ENCODE measurements at regions not wholly inside any gene's neighbourhood (a gene's known extent, or its start where the extent isn't known, plus 50 kb on each side); places are given as distances from the start of the nearest gene placed in this dataset.

GRCh38 chr12:132439333-132439904 is 50.5 kb upstream of the FBRSL1 start:
- DNase-seq, result no peak

- DNase-seq, result no peak
These were observed 51.2 kb upstream of the FBRSL1 start for GRCh38 chr12:132438726-132439125.

GRCh38 chr12:132437943-132438700 is 51.8 kb upstream of the FBRSL1 start:
- no peak for DNase-seq

GRCh38 chr12:132437252-132437932 is 52.6 kb upstream of the FBRSL1 start:
- no peak for DNase-seq

- no peak for DNase-seq
These were observed 53.1 kb upstream of the FBRSL1 start for GRCh38 chr12:132436791-132437251.

GRCh38 chr12:132435486-132436187 is 54.3 kb upstream of the FBRSL1 start:
- no peak for DNase-seq

GRCh38 chr12:132433641-132434395 is 56.1 kb upstream of the FBRSL1 start:
- no peak for DNase-seq

GRCh38 chr12:132432721-132433577 is 57.0 kb upstream of the FBRSL1 start:
- DNase-seq, result no peak

- no peak for DNase-seq
These were observed 57.7 kb upstream of the FBRSL1 start for GRCh38 chr12:132432126-132432705.

GRCh38 chr12:132430838-132431774 is 58.8 kb upstream of the FBRSL1 start:
- DNase-seq, result no peak

- DNase-seq, result peak; percentile 92
These were observed 59.9 kb upstream of the FBRSL1 start for GRCh38 chr12:132429946-132430643.

- DNase-seq, result peak; percentile 82
These were observed 60.4 kb upstream of the FBRSL1 start for GRCh38 chr12:132429602-132429945.

GRCh38 chr12:132428936-132429601 is 60.9 kb upstream of the FBRSL1 start:
- peak; percentile 86 for DNase-seq

- DNase-seq, result peak; percentile 86
These were observed 61.7 kb upstream of the FBRSL1 start for GRCh38 chr12:132427999-132428935.

- no peak for DNase-seq
These were observed 62.7 kb upstream of the FBRSL1 start for GRCh38 chr12:132427174-132427768.

- no peak for DNase-seq
These were observed 63.4 kb upstream of the FBRSL1 start for GRCh38 chr12:132426349-132427173.

Measured in NCI-H1092 treated with DMSO at 0.1 percent for 48 hours (cell line).